GM12864 (cell line): ENCODE measurements at regions not wholly inside any gene's neighbourhood (a gene's known extent, or its start where the extent isn't known, plus 50 kb on each side); places are given as distances from the start of the nearest gene placed in this dataset.
"Not testable (repeated sequence)": the region's sequence is repeated elsewhere in the genome, so short reads cannot be mapped to it uniquely, and the experiment has no call there.

Experiments
- DNase-seq: peaks from one replicate; pipeline ENCODE4 v3.0.0-alpha.2; 2011; ENCODE audit warnings: low read depth
- H3K4me3 ChIP-seq: 2 replicates; pipeline ENCODE4 v1.5.1; 2011; ENCODE audit warnings: mild to moderate bottlenecking, low read depth, low read length, control low read depth
- CTCF ChIP-seq: IDR thresholded peaks from 2 replicates; pipeline ENCODE4 v1.5.1; 2011; ENCODE audit warnings: low read depth, mild to moderate bottlenecking, moderate library complexity, low read length, control low read depth, inconsistent platforms; ENCODE audit errors: missing control alignments

DNA sequence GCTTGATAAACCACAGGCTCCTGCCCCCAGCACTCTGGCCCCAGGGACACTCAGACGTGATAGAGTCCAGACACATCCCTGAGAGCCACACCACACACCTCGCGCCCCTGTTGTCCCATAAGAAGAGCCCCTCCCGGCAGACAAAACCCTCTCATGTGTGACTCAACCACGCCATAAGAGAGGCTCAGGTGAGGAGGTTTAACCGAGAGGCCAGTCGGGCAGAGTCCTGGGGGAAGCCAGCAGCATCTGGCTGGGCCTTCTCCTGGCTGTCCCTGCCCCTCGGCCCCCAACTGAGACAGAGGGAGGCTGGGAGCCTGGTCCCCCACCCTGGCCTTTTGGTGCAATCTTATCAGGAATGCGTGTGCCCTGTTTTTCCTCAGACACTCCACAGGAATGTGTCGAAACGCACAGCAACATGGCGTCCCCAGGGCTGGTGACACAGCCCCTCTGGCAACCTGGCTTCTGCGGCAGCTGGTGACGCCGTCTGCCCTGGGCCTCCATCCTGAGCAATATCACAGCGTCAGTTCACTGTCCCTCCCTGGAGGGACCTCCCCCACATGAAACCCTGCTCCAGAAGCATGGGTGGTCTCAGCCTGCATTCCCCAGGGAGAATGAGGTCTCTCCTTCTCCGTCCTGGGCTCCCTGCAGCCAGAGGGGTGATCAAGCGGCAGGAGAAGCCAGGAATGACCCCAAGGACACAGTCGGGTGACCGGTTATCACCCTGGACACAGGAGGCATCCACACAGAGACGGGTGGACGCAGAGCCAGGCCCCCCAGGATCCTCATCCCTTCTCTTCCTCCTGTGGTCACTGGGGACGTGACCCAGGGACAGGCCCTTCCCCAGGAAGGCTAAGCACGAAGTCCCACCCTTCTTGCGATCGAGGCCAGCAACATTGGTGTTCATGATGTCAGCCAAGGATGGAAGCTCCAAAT lies 156.6 kb upstream of the AFDN start:
- no peak overlapping the region for H3K4me3 ChIP-seq
- no peak for TF ChIP-seq CTCF
- DNase-seq: no peak

- TF ChIP-seq CTCF: no peak
- no peak overlapping the region for H3K4me3 ChIP-seq
- no peak for DNase-seq
These were observed 155.8 kb upstream of the AFDN start for GRCh38 chr6:167670938-167671338.

- not testable (repeated sequence) for DNase-seq, H3K4me3 ChIP-seq
These were observed 155.2 kb upstream of the AFDN start for GRCh38 chr6:167671379-167671976.

GRCh38 chr6:167671977-167672687 lies 154.6 kb upstream of the AFDN start:
- TF ChIP-seq CTCF: no peak
- no peak for DNase-seq
- no peak overlapping the region for H3K4me3 ChIP-seq

GRCh38 chr6:167672738-167673137 lies 154.0 kb upstream of the AFDN start:
- TF ChIP-seq CTCF: no peak
- DNase-seq: no peak
- H3K4me3 ChIP-seq: no peak overlapping the region

DNA sequence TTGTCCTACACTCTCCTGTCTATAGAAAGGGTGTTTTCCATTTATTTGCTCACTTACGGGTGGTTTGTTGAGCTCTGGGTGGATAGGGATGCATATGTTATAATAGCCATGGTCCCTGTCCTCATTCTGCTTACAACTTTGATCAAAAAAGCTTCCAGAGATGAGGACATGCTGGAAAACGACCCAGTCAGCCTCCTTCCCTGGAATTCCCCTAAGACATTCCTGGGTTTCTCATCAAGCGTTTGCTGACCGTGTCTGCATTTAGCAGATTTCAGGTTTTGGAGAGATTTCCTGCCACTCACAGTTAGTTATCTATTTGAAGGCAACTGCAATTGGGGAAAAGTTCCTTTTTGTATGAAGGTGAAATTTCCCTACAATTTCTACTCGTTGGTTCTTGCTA lies 152.8 kb upstream of the AFDN start:
- DNase-seq: no peak
- H3K4me3 ChIP-seq: no peak overlapping the region
- TF ChIP-seq CTCF: no peak

GRCh38 chr6:167674486-167674885 lies 152.2 kb upstream of the AFDN start:
- no peak for DNase-seq
- no peak for TF ChIP-seq CTCF
- H3K4me3 ChIP-seq: no peak overlapping the region
